NCI-H1436 (cell line): ENCODE measurements at regions not wholly inside any gene's neighbourhood (a gene's known extent, or its start where the extent isn't known, plus 50 kb on each side); places are given as distances from the start of the nearest gene placed in this dataset.

Experiments used
- DNase-seq: peaks from one replicate; lab custom pipeline; 2025; lab: John Stamatoyannopoulos, UW

GRCh38 chr6:170082531-170083187 is 208.2 kb downstream of the DLL1 start:
- no peak for DNase-seq

GRCh38 chr6:170082067-170082466 is 208.8 kb downstream of the DLL1 start:
- DNase-seq, result no peak

GRCh38 chr6:170081556-170081955 is 209.3 kb downstream of the DLL1 start:
- no peak for DNase-seq

GRCh38 chr6:170080828-170081371 is 210.0 kb downstream of the DLL1 start:
- no peak for DNase-seq

GRCh38 chr6:170080169-170080827 is 210.6 kb downstream of the DLL1 start:
- no peak for DNase-seq

- DNase-seq, result no peak
Observed at GRCh38 chr6:170076466-170077165, 214.3 kb downstream of the DLL1 start.

- DNase-seq, result no peak
Observed at GRCh38 chr6:170075659-170076223, 215.1 kb downstream of the DLL1 start.

GRCh38 chr6:170074907-170075306 is 216.0 kb downstream of the DLL1 start:
- DNase-seq, result no peak

- DNase-seq, result no peak
Observed at GRCh38 chr6:170074435-170074834, 216.4 kb downstream of the DLL1 start.

GRCh38 chr6:170073846-170074245 is 217.0 kb downstream of the DLL1 start:
- DNase-seq, result no peak

GRCh38 chr6:170072246-170072645 is 218.6 kb downstream of the DLL1 start:
- DNase-seq, result no peak

GRCh38 chr6:170069611-170070010 is 221.3 kb downstream of the DLL1 start:
- DNase-seq, result no peak

GRCh38 chr6:170068496-170068895 is 222.4 kb downstream of the DLL1 start:
- no peak for DNase-seq

- DNase-seq, result no peak
Observed at GRCh38 chr6:170067923-170068360, 222.9 kb downstream of the DLL1 start.

- no peak for DNase-seq
Observed at GRCh38 chr6:170067181-170067641, 223.7 kb downstream of the DLL1 start.

GRCh38 chr6:170066679-170067078 is 224.2 kb downstream of the DLL1 start:
- no peak for DNase-seq

GRCh38 chr6:170063851-170064602 is 226.9 kb downstream of the DLL1 start:
- DNase-seq, result no peak

GRCh38 chr6:170063431-170063830 is 227.4 kb downstream of the DLL1 start:
- no peak for DNase-seq

GRCh38 chr6:170062915-170063241 is 228.0 kb downstream of the DLL1 start:
- no peak for DNase-seq

GRCh38 chr6:170062209-170062914 is 228.5 kb downstream of the DLL1 start:
- no peak for DNase-seq

- DNase-seq, result no peak
Observed at GRCh38 chr6:170058878-170059485, 231.9 kb downstream of the DLL1 start.
